HG03442 (cell line): ENCODE measurements at regions not wholly inside any gene's neighbourhood (a gene's known extent, or its start where the extent isn't known, plus 50 kb on each side); places are given as distances from the start of the nearest gene placed in this dataset.

Source experiments
- ATAC-seq: cut with Tn5 transposase; IDR thresholded peaks from one replicate; pipeline ENCODE4 v1.9.1; 2021; ENCODE audit warnings: mild to moderate bottlenecking, moderate library complexity; ENCODE audit not compliant: unreplicated experiment

- ATAC-seq: no peak
Observed at GRCh38 chr13:74184283-74184682, 50.1 kb upstream of the KLF12 start.
